Esophagus muscularis mucosa (tissue), 3 donors: ENCODE measurements at regions not wholly inside any gene's neighbourhood (a gene's known extent, or its start where the extent isn't known, plus 50 kb on each side); places are given as distances from the start of the nearest gene placed in this dataset.
"Not testable (repeated sequence)": the region's sequence is repeated elsewhere in the genome, so short reads cannot be mapped to it uniquely, and the experiment has no call there.

Source experiments
- POLR2A ChIP-seq: fragments of 450-650 bp; IDR thresholded peaks from one replicate; pipeline ENCODE4 v1.6.1; 2017; ENCODE audit warnings: antibody characterized with exemption, moderate library complexity, mild to moderate bottlenecking, low read depth
- POLR2AphosphoS5 ChIP-seq, 2 donors: sonication (generic); formaldehyde crosslinking; IDR thresholded peaks; one replicate each; pipeline ENCODE4 v1.6.1; 2017; ENCODE audit warnings: antibody characterized with exemption in 2 of 2
- TF ChIP-seq, protein P1 (sequence below), 3 experiments: fragments of 200-600 bp in 2 of 3; fragments of 450-650 bp in 1 of 3; sonication (generic) in 2 of 3; IDR thresholded peaks; one replicate each; pipeline ENCODE4 v1.5.1; 2017 to 2019; ENCODE audit warnings: antibody characterized with exemption in 3 of 3, mild to moderate bottlenecking in 2 of 3, moderate library complexity in 1 of 3

DNA sequence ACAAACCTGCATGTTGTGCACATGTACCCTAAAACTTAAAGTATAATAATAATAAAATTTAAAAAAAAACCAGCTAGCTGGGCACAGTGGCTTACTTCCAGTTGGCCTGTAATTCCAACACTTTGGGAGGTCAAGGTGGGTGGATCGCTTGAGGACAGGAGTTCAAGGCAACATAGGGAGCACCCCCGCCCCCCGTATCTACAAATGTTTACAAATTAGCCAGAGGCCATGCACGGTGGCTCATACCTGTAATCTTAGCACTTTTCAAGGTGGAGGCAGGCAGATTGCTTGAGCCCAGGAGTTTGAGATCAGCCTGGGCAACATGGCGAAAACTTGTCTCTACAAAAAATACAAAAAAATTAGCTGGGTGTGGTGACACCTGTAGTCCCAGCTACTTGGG lies 58.3 kb upstream of the NXT1 start:
- not testable (repeated sequence) for TF ChIP-seq POLR2AphosphoS5 (IDR thresholded peaks at IDR 0.05); POLR2A
- TF ChIP-seq, protein P1, sequence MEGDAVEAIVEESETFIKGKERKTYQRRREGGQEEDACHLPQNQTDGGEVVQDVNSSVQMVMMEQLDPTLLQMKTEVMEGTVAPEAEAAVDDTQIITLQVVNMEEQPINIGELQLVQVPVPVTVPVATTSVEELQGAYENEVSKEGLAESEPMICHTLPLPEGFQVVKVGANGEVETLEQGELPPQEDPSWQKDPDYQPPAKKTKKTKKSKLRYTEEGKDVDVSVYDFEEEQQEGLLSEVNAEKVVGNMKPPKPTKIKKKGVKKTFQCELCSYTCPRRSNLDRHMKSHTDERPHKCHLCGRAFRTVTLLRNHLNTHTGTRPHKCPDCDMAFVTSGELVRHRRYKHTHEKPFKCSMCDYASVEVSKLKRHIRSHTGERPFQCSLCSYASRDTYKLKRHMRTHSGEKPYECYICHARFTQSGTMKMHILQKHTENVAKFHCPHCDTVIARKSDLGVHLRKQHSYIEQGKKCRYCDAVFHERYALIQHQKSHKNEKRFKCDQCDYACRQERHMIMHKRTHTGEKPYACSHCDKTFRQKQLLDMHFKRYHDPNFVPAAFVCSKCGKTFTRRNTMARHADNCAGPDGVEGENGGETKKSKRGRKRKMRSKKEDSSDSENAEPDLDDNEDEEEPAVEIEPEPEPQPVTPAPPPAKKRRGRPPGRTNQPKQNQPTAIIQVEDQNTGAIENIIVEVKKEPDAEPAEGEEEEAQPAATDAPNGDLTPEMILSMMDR (IDR thresholded peaks at IDR 0.05): not testable (repeated sequence)
